ENCODE measurements at regions not wholly inside any gene's neighbourhood (a gene's known extent, or its start where the extent isn't known, plus 50 kb on each side); places are given as distances from the start of the nearest gene placed in this dataset.

GRCh38 chr5:56763711-56764466 lies 51.5 kb upstream of the MAP3K1 start:
- DNase-seq (ENCODE audit: low read depth) = peak; percentile 99
- TF ChIP-seq MYC (IDR thresholded peaks at IDR 0.05; ENCODE audit: low read depth, low read length) = no peak
- no peak for TF ChIP-seq CTCF (IDR thresholded peaks at IDR 0.05; ENCODE audit: low read depth, low read length)
- TF ChIP-seq MAX (IDR thresholded peaks at IDR 0.05; ENCODE audit: low read depth, low read length) = peak; percentile 56
- peak; percentile 7 for TF ChIP-seq POLR2A (IDR thresholded peaks at IDR 0.05; ENCODE audit: extremely low read depth, insufficient read length)
- peak overlapping the region; percentile 21 for H3K4me3 ChIP-seq (ENCODE audit: low read depth, low read length)

- no peak for DNase-seq (ENCODE audit: low read depth)
- no peak overlapping the region for H3K4me3 ChIP-seq (ENCODE audit: low read depth, low read length)
- TF ChIP-seq POLR2A (IDR thresholded peaks at IDR 0.05; ENCODE audit: extremely low read depth, insufficient read length) = peak; percentile 13
- no peak for TF ChIP-seq CTCF (IDR thresholded peaks at IDR 0.05; ENCODE audit: low read depth, low read length)
These were observed 52.2 kb upstream of the MAP3K1 start for GRCh38 chr5:56763182-56763581.

- H3K4me3 ChIP-seq (ENCODE audit: low read depth, low read length) = no peak overlapping the region
- TF ChIP-seq MYC (IDR thresholded peaks at IDR 0.05; ENCODE audit: low read depth, low read length) (no peak), CTCF (IDR thresholded peaks at IDR 0.05; ENCODE audit: low read depth, low read length) (no peak), POLR2A (IDR thresholded peaks at IDR 0.05; ENCODE audit: extremely low read depth, insufficient read length) (no peak), MAX (IDR thresholded peaks at IDR 0.05; ENCODE audit: low read depth, low read length) (no peak)
- peak; percentile 70 for DNase-seq (ENCODE audit: low read depth)
These were observed 54.0 kb upstream of the MAP3K1 start for GRCh38 chr5:56761151-56761885.

GRCh38 chr5:56760723-56761122 lies 54.6 kb upstream of the MAP3K1 start:
- TF ChIP-seq POLR2A (IDR thresholded peaks at IDR 0.05; ENCODE audit: extremely low read depth, insufficient read length) (no peak), CTCF (IDR thresholded peaks at IDR 0.05; ENCODE audit: low read depth, low read length) (no peak), MAX (IDR thresholded peaks at IDR 0.05; ENCODE audit: low read depth, low read length) (no peak)
- no peak overlapping the region for H3K4me3 ChIP-seq (ENCODE audit: low read depth, low read length)
- no peak for DNase-seq (ENCODE audit: low read depth)

GRCh38 chr5:56759521-56760216 lies 55.7 kb upstream of the MAP3K1 start:
- no peak for DNase-seq (ENCODE audit: low read depth)
- TF ChIP-seq MYC (IDR thresholded peaks at IDR 0.05; ENCODE audit: low read depth, low read length) (no peak), CTCF (IDR thresholded peaks at IDR 0.05; ENCODE audit: low read depth, low read length) (no peak), MAX (IDR thresholded peaks at IDR 0.05; ENCODE audit: low read depth, low read length) (no peak), POLR2A (IDR thresholded peaks at IDR 0.05; ENCODE audit: extremely low read depth, insufficient read length) (no peak)
- H3K4me3 ChIP-seq (ENCODE audit: low read depth, low read length) = no peak overlapping the region
